GM18508 (cell line): ENCODE measurements at regions not wholly inside any gene's neighbourhood (a gene's known extent, or its start where the extent isn't known, plus 50 kb on each side); places are given as distances from the start of the nearest gene placed in this dataset.

ENCODE experiments used
- ATAC-seq: cut with Tn5 transposase; IDR thresholded peaks from one replicate; pipeline ENCODE4 v1.9.1; 2021; ENCODE audit warnings: moderate number of reproducible peaks; ENCODE audit not compliant: insufficient read depth, unreplicated experiment

GRCh38 chr7:25543210-25543609 is 314.9 kb upstream of the NPVF start:
- no peak for ATAC-seq

- no peak for ATAC-seq
Observed at GRCh38 chr7:25543798-25544197, 315.5 kb upstream of the NPVF start.

DNA sequence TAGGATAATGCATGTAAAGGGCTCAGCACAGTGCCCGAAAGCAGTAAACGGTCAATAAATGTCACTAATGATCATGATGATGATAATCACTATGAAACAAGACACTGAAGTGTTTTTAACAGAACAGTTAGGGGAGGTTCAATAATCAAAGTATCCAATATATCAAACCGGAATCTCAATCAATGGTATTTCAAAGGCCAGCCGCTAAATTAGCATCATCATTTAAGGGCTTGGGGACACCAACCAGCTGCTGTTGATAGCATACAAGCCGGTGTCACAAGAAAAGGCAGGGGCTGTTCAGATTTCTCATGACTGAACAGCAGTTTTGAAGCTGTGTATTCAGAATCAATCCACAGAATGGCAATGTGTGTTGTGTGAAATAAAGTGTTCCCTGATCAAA is 316.0 kb upstream of the NPVF start:
- no peak for ATAC-seq

GRCh38 chr7:25545124-25546008 is 317.1 kb upstream of the NPVF start:
- ATAC-seq: no peak

- ATAC-seq: no peak
Observed at GRCh38 chr7:25546306-25546705, 318.0 kb upstream of the NPVF start.

DNA sequence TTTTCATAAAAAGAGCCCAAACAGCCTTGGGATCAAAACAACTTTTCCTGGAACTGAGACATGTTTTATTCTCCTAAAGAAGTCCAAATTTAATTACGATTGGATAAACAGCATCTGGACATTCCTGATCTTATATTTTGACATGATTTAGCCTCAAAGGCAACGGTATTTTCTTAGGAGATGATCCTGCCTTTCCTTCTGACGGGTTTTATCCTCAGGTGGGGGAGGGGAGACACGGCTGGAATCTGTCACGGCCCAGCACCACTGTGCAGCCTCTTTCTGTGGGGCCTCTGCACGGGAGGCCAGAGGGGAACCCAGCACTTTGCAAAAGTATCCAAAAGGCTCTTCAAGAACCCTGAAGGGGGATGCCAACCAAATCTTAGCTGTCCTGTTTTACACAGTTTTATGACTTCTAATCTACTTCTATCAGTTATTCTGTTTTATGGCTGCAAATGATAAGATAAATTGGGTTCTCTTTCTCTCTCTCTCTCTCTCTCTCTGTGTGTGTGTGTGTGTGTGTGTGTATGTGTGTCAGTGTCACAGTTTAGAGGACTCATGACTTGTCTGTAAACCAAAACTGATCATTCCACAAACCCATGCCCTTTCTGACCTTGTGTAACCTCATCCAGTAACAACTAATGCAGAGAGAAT is 321.1 kb upstream of the NPVF start:
- no peak for ATAC-seq

GRCh38 chr7:25550149-25550548 is 321.9 kb upstream of the NPVF start:
- no peak for ATAC-seq

DNA sequence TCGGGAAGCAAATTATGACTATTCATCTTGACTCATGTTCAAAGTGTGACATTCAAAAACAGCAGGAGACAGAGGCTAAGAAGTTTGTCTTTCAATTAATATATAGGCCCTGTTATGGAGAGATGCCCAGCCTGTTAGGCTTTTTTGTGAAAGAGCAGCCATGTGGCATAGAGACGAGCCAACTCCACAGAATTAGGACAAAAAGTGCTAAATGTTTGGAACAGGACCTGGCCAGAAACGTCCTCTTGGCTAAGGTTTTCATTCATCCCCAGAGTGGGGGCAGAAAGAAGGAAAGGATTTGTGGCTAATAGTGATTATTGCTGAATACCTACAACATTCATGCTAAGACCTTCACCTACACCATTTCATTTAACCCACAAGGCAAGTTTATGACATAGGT is 324.7 kb upstream of the NPVF start:
- no peak for ATAC-seq

GRCh38 chr7:25553580-25554291 is 325.4 kb upstream of the NPVF start:
- ATAC-seq: no peak

DNA sequence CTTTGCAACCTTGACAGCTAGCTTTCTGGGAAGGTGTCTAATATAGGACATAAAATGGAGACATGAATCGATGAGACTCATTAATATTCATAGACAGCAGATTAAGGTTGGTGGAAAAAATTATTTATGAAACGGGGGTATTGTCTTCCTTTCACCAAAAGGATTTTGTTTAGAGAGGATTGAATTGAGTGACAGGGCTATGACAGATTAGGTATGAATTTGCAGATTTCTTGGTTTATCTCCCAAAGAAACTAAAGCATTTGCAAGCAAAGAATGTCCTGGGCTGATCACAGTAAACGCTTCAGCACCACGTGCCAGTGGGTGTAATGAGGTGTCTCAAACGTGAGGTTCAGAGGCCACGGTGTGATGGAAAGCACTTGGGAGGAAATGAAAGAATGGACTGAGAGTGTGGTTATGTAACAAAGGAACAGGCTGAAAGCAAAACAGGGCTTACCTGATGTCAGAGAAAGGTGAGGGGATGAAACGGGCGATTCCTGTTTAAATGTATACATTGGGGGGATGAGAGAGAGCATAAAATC is 329.2 kb upstream of the NPVF start:
- ATAC-seq: no peak

GRCh38 chr7:25557930-25558329 is 329.6 kb upstream of the NPVF start:
- ATAC-seq: no peak

GRCh38 chr7:25558605-25559004 is 330.3 kb upstream of the NPVF start:
- ATAC-seq: no peak

GRCh38 chr7:25559581-25560367 is 331.5 kb upstream of the NPVF start:
- ATAC-seq: no peak

DNA sequence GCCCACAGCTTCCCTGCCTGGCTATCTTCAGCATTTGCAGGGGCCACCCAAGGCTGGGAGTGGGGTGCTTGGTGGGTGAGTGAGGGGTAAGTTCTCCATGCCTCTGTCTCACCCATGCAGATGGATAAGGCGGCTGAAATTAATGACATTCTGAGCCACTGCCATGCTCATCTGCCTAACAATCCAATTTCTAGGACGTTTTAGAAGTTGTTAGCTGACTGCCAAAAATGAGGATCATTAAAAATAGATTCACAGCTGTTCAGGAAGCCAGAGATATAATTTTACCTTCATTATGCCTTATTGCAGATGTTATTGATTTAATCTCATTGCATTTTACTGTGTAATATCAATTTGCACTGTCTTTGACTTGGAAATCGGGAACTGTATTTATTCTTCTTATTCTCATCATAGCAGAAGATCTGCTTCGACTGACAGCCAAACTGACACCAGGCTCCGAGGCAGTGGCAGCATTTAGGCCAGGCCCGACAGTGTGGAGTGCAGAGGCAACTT is 334.4 kb upstream of the NPVF start:
- no peak for ATAC-seq

DNA sequence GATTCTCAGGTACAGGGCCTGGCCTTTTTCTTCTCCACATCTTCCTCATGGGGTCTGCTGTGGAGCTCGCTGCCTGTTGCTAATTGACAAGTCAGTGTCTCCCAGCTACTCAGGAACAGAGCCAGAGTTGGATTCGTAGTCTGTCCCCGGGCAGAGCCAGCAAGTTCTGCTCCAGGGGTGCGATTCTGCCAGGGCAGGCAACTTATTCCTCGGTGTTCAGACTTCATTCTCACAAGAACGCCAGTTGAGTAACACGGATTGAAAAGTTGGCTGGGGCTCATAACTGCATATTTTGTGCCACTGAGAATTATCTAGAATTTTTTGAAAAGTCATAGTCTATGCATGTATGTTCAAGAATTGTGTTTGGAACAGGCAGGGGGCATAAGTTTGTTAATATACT is 336.7 kb upstream of the NPVF start:
- ATAC-seq: no peak

- no peak for ATAC-seq
Observed at GRCh38 chr7:25565949-25566348, 337.7 kb upstream of the NPVF start.

DNA sequence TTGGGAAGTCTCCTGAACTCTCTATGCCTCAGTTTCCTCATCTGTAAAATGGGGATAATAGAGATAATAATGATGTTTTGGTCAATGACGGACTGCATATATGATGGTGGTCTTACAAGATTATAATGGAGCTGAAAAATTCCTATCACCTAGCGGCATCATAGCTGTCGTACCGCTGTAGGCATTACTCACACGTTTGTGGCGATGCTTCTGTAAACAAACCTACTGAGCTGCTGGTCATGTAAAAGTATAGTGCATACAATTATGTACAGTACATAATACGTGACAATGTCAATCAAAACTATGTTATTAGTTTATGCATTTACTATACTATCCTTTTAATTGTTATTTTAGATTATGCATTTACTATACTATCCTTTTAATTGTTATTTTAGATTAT is 339.1 kb upstream of the NPVF start:
- ATAC-seq: no peak

GRCh38 chr7:25569765-25570164 is 341.5 kb upstream of the NPVF start:
- ATAC-seq: no peak

- no peak for ATAC-seq
Observed at GRCh38 chr7:25572423-25572822, 344.1 kb upstream of the NPVF start.

DNA sequence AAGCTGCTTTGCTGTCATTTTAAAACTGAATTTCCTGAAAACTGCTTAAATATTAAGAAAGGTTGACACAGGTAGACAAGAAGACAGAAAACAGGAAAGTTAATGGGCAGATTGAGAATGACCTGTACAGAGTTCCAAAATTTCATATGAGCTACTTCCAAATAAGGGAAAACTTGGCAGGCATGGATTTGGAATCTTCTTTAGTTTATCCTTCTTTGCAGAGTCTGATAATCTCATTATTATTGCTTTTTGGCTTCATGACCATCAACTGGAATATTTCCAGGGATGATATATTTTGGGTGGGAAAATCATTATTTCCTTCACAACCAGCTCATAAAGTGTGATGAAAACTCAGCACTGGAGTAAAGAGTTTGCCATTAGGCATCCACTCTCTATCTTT is 346.5 kb upstream of the NPVF start:
- no peak for ATAC-seq
